SH-SY5Y (cell line): ENCODE measurements at regions not wholly inside any gene's neighbourhood (a gene's known extent, or its start where the extent isn't known, plus 50 kb on each side); places are given as distances from the start of the nearest gene placed in this dataset.

Experiments
- GATA2 ChIP-seq: IDR thresholded peaks from 2 replicates; pipeline ENCODE4 v1.6.1; 2011; ENCODE audit warnings: mild to moderate bottlenecking, low read depth, low read length
- GATA3 ChIP-seq: IDR thresholded peaks from 2 replicates; pipeline ENCODE4 v1.6.1; 2011; ENCODE audit warnings: low read depth, mild to moderate bottlenecking, low read length, moderate library complexity

DNA sequence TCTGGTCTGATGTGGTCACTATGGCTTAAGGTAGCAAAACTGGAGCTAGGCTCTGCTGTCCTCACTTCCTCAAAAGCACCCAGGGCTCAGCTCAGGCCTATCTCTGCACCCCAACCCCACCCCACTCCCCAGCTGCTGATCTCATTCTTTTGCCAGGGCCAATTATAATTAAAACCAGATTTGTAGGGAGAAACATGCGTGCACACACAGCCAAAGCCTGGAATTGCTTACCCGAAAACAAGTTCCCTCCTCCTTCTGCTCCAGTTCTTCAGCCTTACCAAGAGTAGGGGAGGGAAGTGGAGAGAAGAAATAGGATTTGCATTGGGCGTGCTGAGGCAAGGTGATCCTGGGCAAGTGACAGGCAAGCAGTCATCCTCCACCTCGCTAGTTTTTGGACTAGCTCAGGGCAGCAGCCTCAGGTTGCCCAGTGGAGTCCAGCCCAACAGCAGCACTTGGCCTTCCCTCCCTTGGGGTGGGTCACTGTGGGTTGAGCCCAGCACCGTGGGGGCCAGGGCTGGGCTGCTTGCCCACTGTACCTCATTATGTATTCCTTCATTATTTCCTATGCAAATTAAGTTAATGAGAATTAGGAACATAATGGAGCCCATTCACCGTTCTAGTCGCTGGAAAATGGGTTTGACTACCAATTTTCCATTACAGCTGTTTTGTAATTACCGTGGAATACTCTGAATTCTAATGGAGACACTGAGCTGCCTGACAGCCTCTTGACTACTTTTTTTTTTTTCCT is 199.1 kb upstream of the CELF4 start:
- no peak for TF ChIP-seq GATA2
- no peak for TF ChIP-seq GATA3
